Neural crest cell (in vitro differentiated cells): ENCODE measurements at regions not wholly inside any gene's neighbourhood (a gene's known extent, or its start where the extent isn't known, plus 50 kb on each side); places are given as distances from the start of the nearest gene placed in this dataset.

Experiments
- DNase-seq: peaks from one replicate; pipeline ENCODE4 v3.0.0; 2021; ENCODE audit warnings: low read depth, mixed read lengths, low spot score
- H3K27ac Mint-ChIP-seq: one replicate; pipeline ENCODE4 v1.8.0; 2021; ENCODE audit warnings: mild to moderate bottlenecking, mixed read lengths; ENCODE audit not compliant: unreplicated experiment
- H3K27me3 Mint-ChIP-seq: 2 replicates; pipeline ENCODE4 v1.8.0; 2021; ENCODE audit warnings: low read depth, mild to moderate bottlenecking, mixed read lengths
- H3K36me3 Mint-ChIP-seq: 2 replicates; pipeline ENCODE4 v1.8.0; 2021; ENCODE audit warnings: low read depth, mild to moderate bottlenecking, mixed read lengths
- H3K4me1 Mint-ChIP-seq: 2 replicates; pipeline ENCODE4 v1.8.0; 2021; ENCODE audit warnings: mixed read lengths
- H3K4me3 Mint-ChIP-seq: one replicate; pipeline ENCODE4 v1.8.0; 2021; ENCODE audit warnings: mild to moderate bottlenecking, mixed read lengths
- H3K9me3 Mint-ChIP-seq: 2 replicates; pipeline ENCODE4 v1.8.0; 2021; ENCODE audit warnings: mixed read lengths
- CTCF ChIP-seq: fragments of 200-600 bp; sonication (generic); conservative IDR thresholded peaks from 2 replicates; pipeline ENCODE4 v1.5.0; 2021; ENCODE audit warnings: antibody characterized with exemption, mild to moderate bottlenecking

- TF ChIP-seq CTCF, result no peak
- DNase-seq, result no peak
- no peak overlapping the region for H3K27ac Mint-ChIP-seq
- H3K27me3 Mint-ChIP-seq, result peaks cover 72% of the 10 kb centered on the region
- no peak overlapping the region for H3K4me3 Mint-ChIP-seq
- no peaks in the 10 kb centered on the region for H3K9me3 Mint-ChIP-seq
- no peaks in the 10 kb centered on the region for H3K36me3 Mint-ChIP-seq
- no peaks in the 10 kb centered on the region for H3K4me1 Mint-ChIP-seq
These were observed 61.0 kb downstream of the MRGPRX1 start for GRCh38 chr11:18878211-18878610.

GRCh38 chr11:18865951-18866350 lies 73.3 kb downstream of the MRGPRX1 start:
- H3K27me3 Mint-ChIP-seq, result peaks cover 67% of the 10 kb centered on the region
- DNase-seq, result no peak

GRCh38 chr11:18865261-18865660 lies 73.7 kb upstream of the PTPN5 start:
- H3K36me3 Mint-ChIP-seq, result no peaks in the 10 kb centered on the region
- DNase-seq, result no peak
- no peak for TF ChIP-seq CTCF
- no peaks in the 10 kb centered on the region for H3K4me1 Mint-ChIP-seq
- no peak overlapping the region for H3K4me3 Mint-ChIP-seq
- H3K27ac Mint-ChIP-seq, result peak overlapping the region; percentile 64
- no peaks in the 10 kb centered on the region for H3K9me3 Mint-ChIP-seq
- peaks cover 72% of the 10 kb centered on the region for H3K27me3 Mint-ChIP-seq

More at GRCh38 chr11:18865951-18866350, 73.3 kb downstream of the MRGPRX1 start:
- no peaks in the 10 kb centered on the region for H3K9me3 Mint-ChIP-seq
- no peaks in the 10 kb centered on the region for H3K4me1 Mint-ChIP-seq
- H3K4me3 Mint-ChIP-seq, result no peak overlapping the region
- H3K36me3 Mint-ChIP-seq, result no peaks in the 10 kb centered on the region
- H3K27ac Mint-ChIP-seq, result no peak overlapping the region
- no peak for TF ChIP-seq CTCF

GRCh38 chr11:18853086-18853720 lies 61.6 kb upstream of the PTPN5 start:
- Mint-ChIP-seq H3K4me1 (no peaks in the 10 kb centered on the region), H3K27me3 (peaks cover 42% of the 10 kb centered on the region), H3K27ac (no peak overlapping the region), H3K9me3 (peaks cover 4% of the 10 kb centered on the region), H3K4me3 (no peak overlapping the region), H3K36me3 (peaks cover 2% of the 10 kb centered on the region)
- no peak for DNase-seq
- TF ChIP-seq CTCF, result peak; percentile 69

- DNase-seq, result no peak
- Mint-ChIP-seq H3K4me1 (no peaks in the 10 kb centered on the region), H3K9me3 (no peaks in the 10 kb centered on the region), H3K4me3 (no peak overlapping the region), H3K27me3 (peaks cover 52% of the 10 kb centered on the region), H3K27ac (no peak overlapping the region), H3K36me3 (no peaks in the 10 kb centered on the region)
- TF ChIP-seq CTCF, result no peak
These were observed 57.8 kb upstream of the PTPN5 start for GRCh38 chr11:18849406-18849805.
